ENCODE measurements at regions not wholly inside any gene's neighbourhood (a gene's known extent, or its start where the extent isn't known, plus 50 kb on each side); places are given as distances from the start of the nearest gene placed in this dataset.
A peak's percentile ranks its signal among the peaks of the same experiment; 100 is the strongest.

DNA sequence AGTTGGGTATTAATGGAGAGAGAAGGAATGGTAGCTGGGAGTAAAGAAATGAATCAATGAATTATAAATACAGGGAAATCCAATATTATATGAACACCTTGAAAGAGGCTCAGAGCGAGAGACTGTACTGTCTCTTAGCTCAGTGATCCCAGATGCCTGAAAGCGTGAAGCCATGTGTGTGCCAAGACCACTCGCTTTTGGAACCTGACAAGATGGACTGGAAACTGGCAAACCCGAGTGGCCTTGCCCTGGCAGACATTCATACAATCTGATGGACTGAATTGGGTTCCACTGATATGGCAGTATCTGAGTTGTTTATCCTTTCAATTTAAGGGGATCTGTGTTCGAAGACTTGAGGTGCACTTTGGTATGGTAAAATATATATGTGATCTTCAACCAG is 170.3 kb downstream of the ERCC6L2 start:
- 84 to 96% (median 88%) methylated on average over 5 of the region's 5 CpGs for WGBS, 5 donors
- intact Hi-C loops (cut with DNase I; ENCODE audit: low total_unique reads) = no loop called here
- H3K4me1 ChIP-seq = peaks cover 45 to 56% (median 55%) of the 10 kb centered on the region in 4 donors
- no peaks in the 10 kb centered on the region for H3K36me3 ChIP-seq
- H3K27ac ChIP-seq = no peak overlapping the region
- no peaks in the 10 kb centered on the region for H3K27me3 ChIP-seq
- no peak for TF ChIP-seq POLR2AphosphoS5 (IDR thresholded peaks at IDR 0.05)
- TF ChIP-seq POLR2A (IDR thresholded peaks at IDR 0.05) = no peak
- TF ChIP-seq, protein P1, sequence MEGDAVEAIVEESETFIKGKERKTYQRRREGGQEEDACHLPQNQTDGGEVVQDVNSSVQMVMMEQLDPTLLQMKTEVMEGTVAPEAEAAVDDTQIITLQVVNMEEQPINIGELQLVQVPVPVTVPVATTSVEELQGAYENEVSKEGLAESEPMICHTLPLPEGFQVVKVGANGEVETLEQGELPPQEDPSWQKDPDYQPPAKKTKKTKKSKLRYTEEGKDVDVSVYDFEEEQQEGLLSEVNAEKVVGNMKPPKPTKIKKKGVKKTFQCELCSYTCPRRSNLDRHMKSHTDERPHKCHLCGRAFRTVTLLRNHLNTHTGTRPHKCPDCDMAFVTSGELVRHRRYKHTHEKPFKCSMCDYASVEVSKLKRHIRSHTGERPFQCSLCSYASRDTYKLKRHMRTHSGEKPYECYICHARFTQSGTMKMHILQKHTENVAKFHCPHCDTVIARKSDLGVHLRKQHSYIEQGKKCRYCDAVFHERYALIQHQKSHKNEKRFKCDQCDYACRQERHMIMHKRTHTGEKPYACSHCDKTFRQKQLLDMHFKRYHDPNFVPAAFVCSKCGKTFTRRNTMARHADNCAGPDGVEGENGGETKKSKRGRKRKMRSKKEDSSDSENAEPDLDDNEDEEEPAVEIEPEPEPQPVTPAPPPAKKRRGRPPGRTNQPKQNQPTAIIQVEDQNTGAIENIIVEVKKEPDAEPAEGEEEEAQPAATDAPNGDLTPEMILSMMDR (IDR thresholded peaks at IDR 0.05) = no peak
- no peak for TF ChIP-seq EP300 (IDR thresholded peaks at IDR 0.05)
- H3K4me3 ChIP-seq = no peak overlapping the region
- H3K9me3 ChIP-seq = no peaks in the 10 kb centered on the region
- no peak for DNase-seq

DNA sequence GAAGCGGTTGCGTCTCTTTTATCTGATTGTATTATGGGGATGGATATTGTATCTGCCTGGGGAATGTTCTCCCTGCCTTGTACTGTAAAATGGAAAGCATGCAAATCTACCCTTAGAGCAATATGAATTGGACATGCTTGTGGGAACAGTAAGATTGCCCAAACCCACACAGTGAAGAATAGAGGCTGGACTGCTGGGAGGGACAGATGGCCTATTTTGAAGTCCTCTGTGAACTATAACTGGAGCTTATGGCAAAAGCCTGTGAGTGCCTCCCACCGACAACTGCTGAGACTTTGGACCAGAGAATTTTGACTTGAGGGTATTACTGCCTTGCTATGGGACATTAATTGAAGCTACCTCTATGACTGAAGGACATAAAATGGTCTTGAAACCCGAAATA is 168.9 kb downstream of the ERCC6L2 start:
- H3K9me3 ChIP-seq = no peaks in the 10 kb centered on the region
- H3K4me3 ChIP-seq = no peak overlapping the region
- WGBS, 5 donors = 88 to 98% (median 96%) methylated on average over 4 of the region's 4 CpGs
- no peaks in the 10 kb centered on the region for H3K36me3 ChIP-seq
- intact Hi-C loops (cut with DNase I; ENCODE audit: low total_unique reads) = no loop called here
- peaks cover 42 to 58% (median 53%) of the 10 kb centered on the region in 4 donors for H3K4me1 ChIP-seq
- no peak for DNase-seq
- no peaks in the 10 kb centered on the region for H3K27me3 ChIP-seq
- TF ChIP-seq EP300 (IDR thresholded peaks at IDR 0.05) = no peak
- H3K27ac ChIP-seq = peak overlapping the region in 4 of 5 donors; percentile 27 to 76 (median 50)

DNA sequence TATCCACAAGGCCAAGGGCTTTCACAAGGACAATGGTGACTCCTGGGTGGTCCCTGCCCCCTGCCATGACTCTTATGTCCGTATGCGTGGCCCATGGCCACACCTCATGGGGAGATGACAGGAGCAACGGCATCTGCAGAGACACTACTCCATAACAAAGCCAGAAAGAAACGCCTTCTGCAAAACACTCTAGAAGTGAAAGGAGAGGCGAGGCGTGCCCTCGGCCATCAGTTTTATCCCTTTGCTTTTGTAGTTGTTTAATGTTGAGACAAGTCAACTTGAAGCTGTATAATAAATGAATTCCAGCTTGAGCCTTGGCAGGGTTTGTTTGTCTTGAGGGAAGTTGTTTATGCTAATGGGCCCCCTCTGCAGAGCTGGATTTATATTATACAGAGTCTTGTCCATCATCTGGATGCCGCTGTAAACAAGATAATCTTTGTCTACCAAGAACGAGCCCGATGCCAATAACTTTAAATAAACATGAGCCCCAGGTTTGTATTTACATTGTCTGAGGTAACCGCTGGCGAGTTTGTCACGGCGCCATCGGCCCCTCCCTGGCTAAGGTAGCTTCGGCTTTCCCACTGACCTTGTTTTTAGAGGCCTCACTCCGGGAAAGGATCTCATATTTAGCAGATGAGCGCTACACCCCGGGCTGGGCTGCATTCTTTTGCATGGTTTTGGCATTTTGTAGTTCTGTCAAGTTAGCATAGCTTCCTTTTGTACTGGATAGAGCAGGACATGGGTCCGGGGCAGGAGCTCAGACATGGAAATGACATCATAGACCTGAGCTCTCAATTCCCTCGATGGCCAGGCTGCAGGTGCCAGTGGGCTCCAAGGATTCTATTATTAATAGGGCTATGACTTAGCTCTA is 165.3 kb downstream of the ERCC6L2 start:
- peak overlapping the region in 4 of 5 donors; percentile 25 to 72 (median 38) for H3K27ac ChIP-seq
- H3K27me3 ChIP-seq = no peaks in the 10 kb centered on the region
- peaks cover 18 to 33% (median 28%) of the 10 kb centered on the region in 4 donors for H3K4me1 ChIP-seq
- TF ChIP-seq EP300 (IDR thresholded peaks at IDR 0.05) (no peak), POLR2A (IDR thresholded peaks at IDR 0.05) (no peak), POLR2AphosphoS5 (IDR thresholded peaks at IDR 0.05) (no peak)
- TF ChIP-seq, protein P1 (IDR thresholded peaks at IDR 0.05) = no peak
- H3K4me3 ChIP-seq = no peak overlapping the region
- peaks cover 0 to 10% (median 6%) of the 10 kb centered on the region in 4 donors for H3K9me3 ChIP-seq
- 23 to 45% (median 30%) methylated on average over 21 of the region's 21 CpGs for WGBS, 5 donors
- intact Hi-C loops (cut with DNase I; ENCODE audit: low total_unique reads) = no loop called here
- peak; percentile 61 to 70 for DNase-seq
- no peaks in the 10 kb centered on the region for H3K36me3 ChIP-seq

DNA sequence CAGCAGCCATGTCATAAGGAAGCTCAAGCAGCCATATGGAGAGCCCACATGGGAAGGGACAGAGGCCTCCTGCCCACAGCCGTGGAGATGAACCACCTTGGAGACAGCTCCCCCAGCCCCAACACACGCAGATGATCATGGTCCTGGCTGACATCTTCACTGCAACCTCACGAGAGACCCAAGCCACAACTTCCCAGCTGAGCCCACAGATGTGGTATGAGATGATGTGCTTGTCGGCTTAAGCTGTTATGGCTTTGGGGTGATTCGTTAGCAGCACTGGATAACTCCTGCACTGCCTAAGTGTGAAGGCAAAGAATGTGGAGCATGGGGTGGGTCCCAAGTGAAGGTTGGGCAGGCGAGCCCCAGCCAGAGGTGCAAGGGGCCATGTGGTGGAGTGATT is 163.4 kb downstream of the ERCC6L2 start:
- no peak overlapping the region for H3K4me3 ChIP-seq
- H3K4me1 ChIP-seq = peaks cover 18 to 33% (median 28%) of the 10 kb centered on the region in 4 donors
- H3K9me3 ChIP-seq = peaks cover 0 to 10% (median 6%) of the 10 kb centered on the region in 4 donors
- DNase-seq = no peak
- no peak overlapping the region for H3K27ac ChIP-seq
- intact Hi-C loops (cut with DNase I; ENCODE audit: low total_unique reads) = no loop called here
- no peak for TF ChIP-seq EP300 (IDR thresholded peaks at IDR 0.05)
- WGBS, 5 donors = 84 to 97% (median 94%) methylated on average over 3 to 6 of the region's 6 CpGs
- H3K27me3 ChIP-seq = no peaks in the 10 kb centered on the region
- no peaks in the 10 kb centered on the region for H3K36me3 ChIP-seq

DNA sequence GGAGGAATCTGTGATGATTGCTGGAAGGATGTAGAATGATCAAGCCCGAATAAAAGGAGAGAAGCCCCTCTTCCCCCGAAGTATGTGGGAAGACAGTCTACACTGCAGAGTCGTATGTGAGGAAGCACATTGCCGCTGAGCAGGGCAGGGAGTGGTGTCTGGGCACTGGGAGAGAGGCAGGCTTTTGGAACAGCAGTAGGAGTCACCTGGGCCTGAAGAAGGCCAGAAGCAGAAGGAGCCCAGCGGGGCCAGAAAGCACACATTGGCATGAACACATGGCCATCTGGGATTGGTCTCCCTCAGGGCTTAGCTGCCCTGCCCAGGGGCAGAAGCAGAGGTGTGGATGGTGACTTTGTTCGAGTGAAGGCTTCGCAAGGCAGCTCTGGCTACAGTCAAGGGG is 162.8 kb downstream of the ERCC6L2 start:
- peaks cover 0 to 10% (median 6%) of the 10 kb centered on the region in 4 donors for H3K9me3 ChIP-seq
- no peaks in the 10 kb centered on the region for H3K36me3 ChIP-seq
- no peak for DNase-seq
- no peaks in the 10 kb centered on the region for H3K27me3 ChIP-seq
- H3K4me1 ChIP-seq = peaks cover 18 to 33% (median 28%) of the 10 kb centered on the region in 4 donors
- intact Hi-C loops (cut with DNase I; ENCODE audit: low total_unique reads) = no loop called here
- WGBS, 5 donors = 84 to 96% (median 94%) methylated on average over 7 of the region's 7 CpGs
- H3K4me3 ChIP-seq = no peak overlapping the region
- TF ChIP-seq POLR2A (IDR thresholded peaks at IDR 0.05) (no peak), EP300 (IDR thresholded peaks at IDR 0.05) (no peak), POLR2AphosphoS5 (IDR thresholded peaks at IDR 0.05) (no peak)
- TF ChIP-seq, protein P1 (IDR thresholded peaks at IDR 0.05) = no peak
- no peak overlapping the region for H3K27ac ChIP-seq

All from stomach (tissue), 8 donors.